ENCODE measurements at regions not wholly inside any gene's neighbourhood (a gene's known extent, or its start where the extent isn't known, plus 50 kb on each side); places are given as distances from the start of the nearest gene placed in this dataset.

DNA sequence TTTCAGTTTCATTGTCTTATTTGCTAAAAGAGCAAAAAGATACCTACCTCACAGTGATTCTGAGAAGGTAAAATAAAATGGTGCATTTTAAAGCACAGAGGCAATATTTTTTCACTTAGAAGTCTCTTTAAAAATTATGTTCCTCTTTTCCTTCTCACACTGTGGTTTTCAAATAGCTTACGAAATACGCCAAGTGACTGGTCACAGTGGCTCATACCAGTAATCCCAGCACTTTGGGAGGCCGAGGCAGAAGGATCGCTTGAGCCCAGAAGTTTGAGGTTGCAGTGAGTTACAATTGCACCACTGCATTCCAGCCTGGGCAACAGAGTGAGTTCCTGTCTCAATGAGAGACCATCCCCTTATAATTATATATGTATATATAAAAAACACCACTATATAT, 372.6 kb downstream of the FBXO8 start (continued):
- no peak for TF ChIP-seq RFX5 (IDR thresholded peaks at IDR 0.05; ENCODE audit: borderline replicate concordance, low read depth, low read length)
- TF ChIP-seq POLR2AphosphoS5 (IDR thresholded peaks at IDR 0.05; ENCODE audit: low read depth, low read length), result no peak
- TF ChIP-seq BCL11A (IDR thresholded peaks at IDR 0.05; ENCODE audit: low read depth in 2 of 2, low read length in 2 of 2), result no peak
